PC-3 (cell line): ENCODE measurements at regions not wholly inside any gene's neighbourhood (a gene's known extent, or its start where the extent isn't known, plus 50 kb on each side); places are given as distances from the start of the nearest gene placed in this dataset.

Experiments
- EZH2 ChIP-seq: fragments of 300-600 bp; sonication (generic); IDR thresholded peaks from one replicate; pipeline ENCODE4 v1.6.1; 2017; ENCODE audit warnings: antibody characterized with exemption, mild to moderate bottlenecking, low read length; ENCODE audit not compliant: unreplicated experiment
- EZH2phosphoT487 ChIP-seq: fragments of 300-600 bp; sonication (generic); IDR thresholded peaks from 2 replicates; pipeline ENCODE4 v1.6.1; 2018; ENCODE audit warnings: mild to moderate bottlenecking, antibody characterized with exemption, low read length, borderline replicate concordance

DNA sequence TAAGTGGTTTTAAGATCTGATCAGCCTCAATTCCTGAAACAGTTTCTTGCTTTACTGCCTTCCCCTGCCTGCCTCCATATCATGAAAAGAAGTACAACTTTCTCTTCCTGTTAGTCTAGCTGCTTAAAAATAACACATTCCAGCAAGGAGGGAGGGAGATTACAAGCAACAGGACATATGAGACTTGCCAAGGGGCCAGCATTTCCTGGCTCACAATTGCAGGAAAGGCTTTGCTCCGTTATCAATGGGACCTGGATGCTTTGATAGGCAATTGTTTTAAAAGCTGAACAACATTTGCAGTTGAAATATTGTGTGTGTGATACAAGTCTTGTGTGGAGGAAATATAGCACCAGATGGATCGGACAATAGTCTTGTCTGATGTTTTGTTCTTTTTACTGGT is 425.0 kb downstream of the FAT4 start:
- TF ChIP-seq EZH2 (no peak), EZH2phosphoT487 (no peak)
